ENCODE measurements at regions not wholly inside any gene's neighbourhood (a gene's known extent, or its start where the extent isn't known, plus 50 kb on each side); places are given as distances from the start of the nearest gene placed in this dataset.

DNA sequence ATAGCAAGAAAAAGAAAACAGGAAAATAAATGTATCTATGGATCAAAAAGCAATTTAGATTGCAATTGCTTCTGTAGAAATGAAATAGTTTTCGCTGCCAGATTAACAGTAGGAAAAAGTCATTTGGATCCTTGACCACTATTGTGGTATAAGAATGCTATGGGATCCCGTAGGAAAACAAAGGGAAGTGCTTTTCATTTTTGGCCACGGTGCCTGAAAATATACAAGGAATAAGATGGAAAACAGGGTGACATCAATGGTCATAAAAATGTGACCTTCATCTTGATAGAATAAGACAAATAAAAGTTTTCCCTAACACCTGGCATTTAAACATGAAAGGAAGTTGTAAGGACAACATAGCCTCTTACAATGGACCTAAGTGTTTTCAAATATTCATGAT is 622.8 kb downstream of the DACH1 start:
- TF ChIP-seq, protein P1, sequence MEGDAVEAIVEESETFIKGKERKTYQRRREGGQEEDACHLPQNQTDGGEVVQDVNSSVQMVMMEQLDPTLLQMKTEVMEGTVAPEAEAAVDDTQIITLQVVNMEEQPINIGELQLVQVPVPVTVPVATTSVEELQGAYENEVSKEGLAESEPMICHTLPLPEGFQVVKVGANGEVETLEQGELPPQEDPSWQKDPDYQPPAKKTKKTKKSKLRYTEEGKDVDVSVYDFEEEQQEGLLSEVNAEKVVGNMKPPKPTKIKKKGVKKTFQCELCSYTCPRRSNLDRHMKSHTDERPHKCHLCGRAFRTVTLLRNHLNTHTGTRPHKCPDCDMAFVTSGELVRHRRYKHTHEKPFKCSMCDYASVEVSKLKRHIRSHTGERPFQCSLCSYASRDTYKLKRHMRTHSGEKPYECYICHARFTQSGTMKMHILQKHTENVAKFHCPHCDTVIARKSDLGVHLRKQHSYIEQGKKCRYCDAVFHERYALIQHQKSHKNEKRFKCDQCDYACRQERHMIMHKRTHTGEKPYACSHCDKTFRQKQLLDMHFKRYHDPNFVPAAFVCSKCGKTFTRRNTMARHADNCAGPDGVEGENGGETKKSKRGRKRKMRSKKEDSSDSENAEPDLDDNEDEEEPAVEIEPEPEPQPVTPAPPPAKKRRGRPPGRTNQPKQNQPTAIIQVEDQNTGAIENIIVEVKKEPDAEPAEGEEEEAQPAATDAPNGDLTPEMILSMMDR (IDR thresholded peaks at IDR 0.05) = no peak
- TF ChIP-seq POLR2A (IDR thresholded peaks at IDR 0.05; ENCODE audit: low read depth) = no peak
- TF ChIP-seq POLR2AphosphoS5 (IDR thresholded peaks at IDR 0.05) = no peak
- TF ChIP-seq EP300 (IDR thresholded peaks at IDR 0.05) = no peak

Data from esophagus muscularis mucosa (tissue), 4 donors.